Mesodermal cell (in vitro differentiated cells): ENCODE measurements at regions not wholly inside any gene's neighbourhood (a gene's known extent, or its start where the extent isn't known, plus 50 kb on each side); places are given as distances from the start of the nearest gene placed in this dataset.

ENCODE experiments used
- H3K27ac ChIP-seq: 2 replicates; pipeline ENCODE4 v1.7.0; 2013; ENCODE audit warnings: mild to moderate bottlenecking, low read depth, low read length, moderate library complexity; ENCODE audit not compliant: severe bottlenecking
- H3K36me3 ChIP-seq: 2 replicates; pipeline ENCODE4 v1.7.1; 2013; ENCODE audit warnings: mild to moderate bottlenecking, low read length, moderate library complexity; ENCODE audit not compliant: control insufficient read depth, insufficient read depth
- H3K4me1 ChIP-seq: one replicate; pipeline ENCODE4 v1.7.1; 2013; ENCODE audit warnings: mild to moderate bottlenecking, low read length; ENCODE audit not compliant: insufficient read depth, control insufficient read depth, poor library complexity, severe bottlenecking
- H3K4me3 ChIP-seq: 2 replicates; pipeline ENCODE4 v1.7.0; 2013; ENCODE audit warnings: low read length, control low read depth, mild to moderate bottlenecking; ENCODE audit not compliant: insufficient read depth, poor library complexity, severe bottlenecking; ENCODE audit errors: extremely low read depth
- H3K9me3 ChIP-seq: 2 replicates; pipeline ENCODE4 v1.7.1; 2013; ENCODE audit warnings: mild to moderate bottlenecking, low read length, moderate library complexity; ENCODE audit not compliant: control insufficient read depth
- WGBS, 2 experiments: methylation state at CpG; one replicate each; pipeline ENCODE4 v1.1.5; 2013; ENCODE audit warnings: missing lambda C conversion rate in 2 of 2; ENCODE audit not compliant: insufficient coverage in 2 of 2; 5-methylcytosine and 5-hydroxymethylcytosine counted together

GRCh38 chr2:107466984-107467773 lies 359.5 kb upstream of the RGPD4 start:
- Histone ChIP-seq H3K27ac (no peak overlapping the region), H3K4me3 (no peak overlapping the region), H3K4me1 (no peaks in the 10 kb centered on the region), H3K36me3 (no peaks in the 10 kb centered on the region), H3K9me3 (no peaks in the 10 kb centered on the region)
- WGBS, 2 experiments = 80 to 86% methylated on average over 1 of the region's 4 CpGs

- no peaks in the 10 kb centered on the region for H3K36me3 ChIP-seq
- no peaks in the 10 kb centered on the region for H3K4me1 ChIP-seq
- no peaks in the 10 kb centered on the region for H3K9me3 ChIP-seq
- WGBS, 2 experiments = 90 to 98% methylated on average over 20 to 21 of the region's 34 CpGs
- H3K4me3 ChIP-seq = no peak overlapping the region
- H3K27ac ChIP-seq = no peak overlapping the region
These were observed 357.2 kb upstream of the RGPD4 start for GRCh38 chr2:107469437-107469995.

- Histone ChIP-seq H3K9me3 (no peaks in the 10 kb centered on the region), H3K4me3 (no peak overlapping the region), H3K4me1 (no peaks in the 10 kb centered on the region), H3K36me3 (no peaks in the 10 kb centered on the region), H3K27ac (no peak overlapping the region)
These were observed 353.5 kb upstream of the RGPD4 start for GRCh38 chr2:107473150-107473549.

- no CpG with 5 or more reads among the region's 2 CpGs for WGBS, 2 experiments
These were observed 350.8 kb upstream of the RGPD4 start for GRCh38 chr2:107475859-107476258.

GRCh38 chr2:107502539-107502938 lies 324.2 kb upstream of the RGPD4 start:
- no peak overlapping the region for H3K4me3 ChIP-seq
- no peak overlapping the region for H3K27ac ChIP-seq
- no peaks in the 10 kb centered on the region for H3K9me3 ChIP-seq
- no peaks in the 10 kb centered on the region for H3K36me3 ChIP-seq
- H3K4me1 ChIP-seq = no peaks in the 10 kb centered on the region

More at GRCh38 chr2:107475859-107476258, 350.8 kb upstream of the RGPD4 start:
- Histone ChIP-seq H3K9me3 (no peaks in the 10 kb centered on the region), H3K4me1 (no peaks in the 10 kb centered on the region), H3K27ac (no peak overlapping the region), H3K36me3 (no peaks in the 10 kb centered on the region), H3K4me3 (no peak overlapping the region)

GRCh38 chr2:107511970-107512789 lies 314.5 kb upstream of the RGPD4 start:
- H3K9me3 ChIP-seq = no peaks in the 10 kb centered on the region
- 85 to 93% methylated on average over 3 to 6 of the region's 6 CpGs for WGBS, 2 experiments
- H3K27ac ChIP-seq = no peak overlapping the region
- H3K4me3 ChIP-seq = no peak overlapping the region
- H3K4me1 ChIP-seq = no peaks in the 10 kb centered on the region
- no peaks in the 10 kb centered on the region for H3K36me3 ChIP-seq

GRCh38 chr2:107525406-107525805 lies 301.3 kb upstream of the RGPD4 start:
- whole genome bisulfite sequencing, 2 experiments = 67% methylated on average over 1 of the region's 1 CpG; no CpG with 5 or more reads in 1 of the 2 experiments
- Histone ChIP-seq H3K27ac (no peak overlapping the region), H3K4me3 (no peak overlapping the region), H3K36me3 (no peaks in the 10 kb centered on the region), H3K4me1 (no peaks in the 10 kb centered on the region), H3K9me3 (no peaks in the 10 kb centered on the region)

GRCh38 chr2:107529146-107529545 lies 297.5 kb upstream of the RGPD4 start:
- 100% methylated on average over 1 of the region's 1 CpG; no CpG with 5 or more reads in 1 of the 2 experiments for WGBS, 2 experiments
- H3K36me3 ChIP-seq = no peaks in the 10 kb centered on the region
- H3K4me1 ChIP-seq = no peaks in the 10 kb centered on the region
- H3K4me3 ChIP-seq = no peak overlapping the region
- H3K27ac ChIP-seq = no peak overlapping the region
- H3K9me3 ChIP-seq = no peaks in the 10 kb centered on the region

GRCh38 chr2:107530046-107530445 lies 296.6 kb upstream of the RGPD4 start:
- H3K27ac ChIP-seq = no peak overlapping the region
- no peak overlapping the region for H3K4me3 ChIP-seq
- H3K9me3 ChIP-seq = no peaks in the 10 kb centered on the region
- H3K36me3 ChIP-seq = no peaks in the 10 kb centered on the region
- no peaks in the 10 kb centered on the region for H3K4me1 ChIP-seq
- WGBS, 2 experiments = no CpG with 5 or more reads among the region's 1 CpG

- H3K4me1 ChIP-seq = no peaks in the 10 kb centered on the region
- WGBS, 2 experiments = 91 to 93% methylated on average over 8 to 9 of the region's 9 CpGs
- no peaks in the 10 kb centered on the region for H3K36me3 ChIP-seq
- H3K4me3 ChIP-seq = no peak overlapping the region
- no peaks in the 10 kb centered on the region for H3K9me3 ChIP-seq
- H3K27ac ChIP-seq = no peak overlapping the region
These were observed 291.8 kb upstream of the RGPD4 start for GRCh38 chr2:107534926-107535325.
